GM06990 (cell line): ENCODE measurements at regions not wholly inside any gene's neighbourhood (a gene's known extent, or its start where the extent isn't known, plus 50 kb on each side); places are given as distances from the start of the nearest gene placed in this dataset.
A peak's percentile ranks its signal among the peaks of the same experiment; 100 is the strongest.

Source experiments
- DNase-seq: peaks from one replicate; pipeline ENCODE4 v3.0.0-alpha.2; 2011; ENCODE audit not compliant: insufficient read length; ENCODE audit errors: extremely low read depth
- H3K27me3 ChIP-seq: replicated peaks from 2 replicates; pipeline ENCODE4 v1.6.0; 2011; ENCODE audit warnings: low read length; ENCODE audit not compliant: control insufficient read depth, insufficient read depth
- H3K36me3 ChIP-seq: 2 replicates; pipeline ENCODE4 v1.5.1; 2011; ENCODE audit warnings: low read length; ENCODE audit not compliant: control insufficient read depth, insufficient read depth
- H3K4me3 ChIP-seq: replicated peaks from 2 replicates; pipeline ENCODE4 v1.5.1; 2011; ENCODE audit warnings: low read depth, mild to moderate bottlenecking, control low read depth, low read length
- CTCF ChIP-seq: IDR thresholded peaks from 2 replicates; pipeline ENCODE4 v1.5.1; 2011; ENCODE audit warnings: low read length, control low read depth, mild to moderate bottlenecking, inconsistent platforms; ENCODE audit not compliant: insufficient read depth, poor library complexity, severe bottlenecking

GRCh38 chr4:22238742-22239141, 277.1 kb downstream of the ADGRA3 start:
- H3K4me3 ChIP-seq, result no peak overlapping the region
- no peak for DNase-seq
- TF ChIP-seq CTCF, result no peak
- H3K36me3 ChIP-seq, result no peaks in the 10 kb centered on the region
- no peaks in the 10 kb centered on the region for H3K27me3 ChIP-seq

GRCh38 chr4:22237846-22238494, 277.9 kb downstream of the ADGRA3 start:
- Histone ChIP-seq H3K4me3 (no peak overlapping the region), H3K36me3 (no peaks in the 10 kb centered on the region), H3K27me3 (no peaks in the 10 kb centered on the region)
- no peak for TF ChIP-seq CTCF
- DNase-seq, result no peak

GRCh38 chr4:22237155-22237751, 278.6 kb downstream of the ADGRA3 start:
- TF ChIP-seq CTCF, result peak; percentile 22
- no peak for DNase-seq
- Histone ChIP-seq H3K27me3 (no peaks in the 10 kb centered on the region), H3K4me3 (no peak overlapping the region), H3K36me3 (no peaks in the 10 kb centered on the region)

- Histone ChIP-seq H3K36me3 (no peaks in the 10 kb centered on the region), H3K4me3 (no peak overlapping the region), H3K27me3 (no peaks in the 10 kb centered on the region)
- DNase-seq, result no peak
- TF ChIP-seq CTCF, result no peak
These were observed 280.2 kb downstream of the ADGRA3 start for GRCh38 chr4:22235698-22236097.

GRCh38 chr4:22233230-22233629, 282.6 kb downstream of the ADGRA3 start:
- no peak for DNase-seq
- TF ChIP-seq CTCF, result no peak
- no peak overlapping the region for H3K4me3 ChIP-seq
- no peaks in the 10 kb centered on the region for H3K36me3 ChIP-seq
- no peaks in the 10 kb centered on the region for H3K27me3 ChIP-seq
